Fibroblast of mammary gland (primary cell): ENCODE measurements at regions not wholly inside any gene's neighbourhood (a gene's known extent, or its start where the extent isn't known, plus 50 kb on each side); places are given as distances from the start of the nearest gene placed in this dataset.

ENCODE experiments used
- DNase-seq: peaks from one replicate; pipeline ENCODE4 v3.0.0-alpha.2; 2010; ENCODE audit warnings: low read depth
- H3K4me3 ChIP-seq: 2 replicates; pipeline ENCODE4 v1.5.1; 2011; ENCODE audit warnings: low read depth, mild to moderate bottlenecking, low read length, moderate library complexity; ENCODE audit not compliant: control insufficient read depth
- TF ChIP-seq, protein P1 (sequence below): conservative IDR thresholded peaks from 2 replicates; pipeline ENCODE4 v1.5.1; 2011; ENCODE audit warnings: low read depth, low read length, inconsistent platforms; ENCODE audit not compliant: control insufficient read depth, insufficient read depth

- TF ChIP-seq, protein P1, sequence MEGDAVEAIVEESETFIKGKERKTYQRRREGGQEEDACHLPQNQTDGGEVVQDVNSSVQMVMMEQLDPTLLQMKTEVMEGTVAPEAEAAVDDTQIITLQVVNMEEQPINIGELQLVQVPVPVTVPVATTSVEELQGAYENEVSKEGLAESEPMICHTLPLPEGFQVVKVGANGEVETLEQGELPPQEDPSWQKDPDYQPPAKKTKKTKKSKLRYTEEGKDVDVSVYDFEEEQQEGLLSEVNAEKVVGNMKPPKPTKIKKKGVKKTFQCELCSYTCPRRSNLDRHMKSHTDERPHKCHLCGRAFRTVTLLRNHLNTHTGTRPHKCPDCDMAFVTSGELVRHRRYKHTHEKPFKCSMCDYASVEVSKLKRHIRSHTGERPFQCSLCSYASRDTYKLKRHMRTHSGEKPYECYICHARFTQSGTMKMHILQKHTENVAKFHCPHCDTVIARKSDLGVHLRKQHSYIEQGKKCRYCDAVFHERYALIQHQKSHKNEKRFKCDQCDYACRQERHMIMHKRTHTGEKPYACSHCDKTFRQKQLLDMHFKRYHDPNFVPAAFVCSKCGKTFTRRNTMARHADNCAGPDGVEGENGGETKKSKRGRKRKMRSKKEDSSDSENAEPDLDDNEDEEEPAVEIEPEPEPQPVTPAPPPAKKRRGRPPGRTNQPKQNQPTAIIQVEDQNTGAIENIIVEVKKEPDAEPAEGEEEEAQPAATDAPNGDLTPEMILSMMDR: no peak
- DNase-seq: no peak
- H3K4me3 ChIP-seq: no peak overlapping the region
These were observed 199.2 kb upstream of the COPS8 start for GRCh38 chr2:236886456-236886855.

DNA sequence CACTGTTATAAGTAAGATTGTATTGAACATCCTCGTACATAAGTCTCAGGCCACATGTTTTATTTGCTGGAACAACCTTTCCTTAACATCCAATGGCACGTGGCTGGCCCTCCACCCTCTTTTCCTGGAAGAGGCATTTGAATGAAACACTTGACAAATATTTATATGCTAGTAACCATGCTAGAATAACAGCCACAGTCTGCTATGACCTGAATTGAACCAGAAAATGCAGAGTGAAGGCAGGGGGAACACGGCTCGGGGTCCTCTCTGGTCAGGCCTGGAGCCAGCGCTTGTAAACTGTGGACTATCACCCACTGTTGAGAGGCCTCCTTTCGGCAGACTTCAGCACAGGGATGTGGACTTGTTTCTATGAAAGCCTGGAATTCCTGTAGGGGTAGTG is 198.2 kb upstream of the COPS8 start:
- TF ChIP-seq, protein P1: no peak
- no peak for DNase-seq
- no peak overlapping the region for H3K4me3 ChIP-seq

GRCh38 chr2:236887953-236888793 is 197.5 kb upstream of the COPS8 start:
- no peak for DNase-seq
- TF ChIP-seq, protein P1: no peak
- no peak overlapping the region for H3K4me3 ChIP-seq

DNA sequence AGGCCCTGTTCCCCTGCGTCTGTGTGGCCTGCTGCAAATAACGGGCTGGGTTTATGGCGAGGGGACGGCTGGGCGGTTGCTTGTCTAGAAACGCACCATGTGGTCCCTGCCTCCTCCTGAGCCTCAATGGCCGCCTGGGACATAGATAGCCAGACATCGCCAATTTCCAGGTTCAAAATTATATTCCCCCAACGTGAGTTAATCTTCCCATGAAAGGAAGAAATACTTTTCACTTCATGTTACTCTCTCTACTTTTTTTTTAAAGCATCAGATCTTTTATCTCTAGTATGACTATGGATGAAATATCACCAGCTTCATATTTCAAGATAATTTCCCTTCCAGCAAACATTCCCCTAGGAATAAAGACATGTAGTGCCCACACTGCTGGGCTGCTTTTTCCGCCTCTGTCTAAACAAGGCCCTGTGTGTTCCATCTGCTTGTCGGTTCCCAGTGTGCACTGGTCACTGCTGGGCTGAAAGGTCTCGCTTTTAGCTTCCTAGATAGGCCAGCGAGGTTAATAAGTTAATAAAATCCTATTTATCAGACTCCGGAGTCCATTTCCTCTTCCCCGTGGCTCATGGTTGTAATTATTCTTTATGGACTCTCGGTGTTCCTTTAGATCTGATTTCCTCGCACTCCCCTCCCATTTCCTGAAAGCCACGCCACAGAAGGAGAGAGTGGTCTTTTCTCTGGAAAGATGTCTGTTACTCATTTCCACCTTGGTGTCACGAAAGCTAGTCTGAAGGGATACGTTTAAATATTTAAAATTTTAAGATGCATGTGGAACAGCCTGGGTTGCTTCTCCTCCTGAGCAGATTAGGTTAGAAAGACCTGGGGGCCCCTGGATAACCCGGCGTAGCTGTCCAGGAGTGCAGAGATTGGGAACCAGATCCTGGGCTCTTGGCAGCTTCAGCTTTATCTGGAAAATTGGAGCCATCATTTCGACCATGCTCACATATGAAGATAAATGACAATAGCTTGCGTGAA is 196.6 kb upstream of the COPS8 start:
- no peak for DNase-seq
- TF ChIP-seq, protein P1: no peak
- no peak overlapping the region for H3K4me3 ChIP-seq

DNA sequence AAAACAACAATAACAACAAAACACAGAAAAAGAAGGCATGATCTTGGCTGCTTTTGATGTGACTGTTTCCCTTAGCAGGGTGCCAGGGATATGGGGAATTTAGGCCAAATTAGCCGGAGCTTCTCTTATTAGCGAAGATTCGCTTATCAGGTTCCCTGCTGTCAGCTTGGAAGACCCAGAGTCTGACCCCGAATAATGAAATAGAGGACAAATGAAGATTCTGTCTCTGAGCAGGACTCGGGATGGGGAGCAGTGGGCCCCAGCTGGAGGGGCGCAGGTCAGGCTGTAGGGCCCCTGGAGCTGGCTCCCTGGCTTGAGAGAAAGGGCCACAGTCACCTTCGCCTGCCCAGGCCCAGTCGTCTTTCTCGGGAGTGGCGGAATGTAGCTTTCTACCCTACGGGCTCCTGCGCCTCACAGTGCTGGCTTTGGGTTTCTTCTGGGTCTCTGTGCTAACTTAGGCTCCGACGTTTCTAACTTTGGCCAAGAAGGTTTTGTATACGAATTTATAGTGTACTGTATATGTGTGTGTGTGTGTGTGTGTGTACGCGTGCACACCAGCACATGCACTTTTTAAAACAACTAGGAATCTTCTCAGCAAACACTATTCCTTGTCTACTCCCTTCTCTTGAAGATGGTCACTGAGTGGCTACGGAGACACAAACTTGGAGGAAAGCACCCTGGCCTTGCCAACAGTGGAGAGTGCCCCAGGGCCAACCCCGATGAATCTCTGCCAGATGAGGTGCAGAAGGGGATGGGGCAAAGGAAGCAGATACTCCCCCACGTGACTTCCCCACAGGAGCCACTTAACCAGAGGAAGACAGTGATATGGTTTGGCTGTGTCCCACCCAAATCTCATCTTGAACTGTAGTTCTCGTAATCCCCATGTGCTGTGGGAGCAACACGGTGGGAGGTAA is 195.6 kb upstream of the COPS8 start:
- TF ChIP-seq, protein P1: no peak
- DNase-seq: no peak
- no peak overlapping the region for H3K4me3 ChIP-seq

DNA sequence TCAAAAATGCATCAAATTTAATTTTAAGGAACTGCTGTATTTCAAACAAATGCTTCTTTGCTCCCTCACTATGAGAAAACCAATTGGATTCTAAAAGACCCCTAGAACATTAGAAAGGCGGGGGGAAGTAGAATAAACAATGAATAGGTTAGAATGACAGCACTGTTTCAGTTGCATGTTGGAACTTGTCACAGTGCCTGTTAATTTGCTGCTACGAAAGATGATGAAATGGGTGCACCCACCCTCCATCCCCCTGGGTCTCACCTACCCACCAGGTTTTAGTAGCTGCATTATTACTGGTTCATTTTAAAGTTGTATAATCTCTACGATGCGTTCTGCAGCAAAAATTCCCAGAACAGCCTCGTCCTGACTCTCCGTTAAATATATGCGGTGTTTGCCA is 193.0 kb upstream of the COPS8 start:
- no peak for DNase-seq
- no peak overlapping the region for H3K4me3 ChIP-seq
- TF ChIP-seq, protein P1: no peak
